HG02623 (cell line): ENCODE measurements at regions not wholly inside any gene's neighbourhood (a gene's known extent, or its start where the extent isn't known, plus 50 kb on each side); places are given as distances from the start of the nearest gene placed in this dataset.

Experiments
- ATAC-seq: cut with Tn5 transposase; IDR thresholded peaks from one replicate; pipeline ENCODE4 v1.9.1; 2021; ENCODE audit warnings: moderate library complexity; ENCODE audit not compliant: unreplicated experiment

- no peak for ATAC-seq
Measured at GRCh38 chr2:2876331-2877221, 501.0 kb downstream of the EIPR1 start.

- ATAC-seq: no peak
Measured at GRCh38 chr2:2875831-2876230, 501.8 kb downstream of the EIPR1 start.

DNA sequence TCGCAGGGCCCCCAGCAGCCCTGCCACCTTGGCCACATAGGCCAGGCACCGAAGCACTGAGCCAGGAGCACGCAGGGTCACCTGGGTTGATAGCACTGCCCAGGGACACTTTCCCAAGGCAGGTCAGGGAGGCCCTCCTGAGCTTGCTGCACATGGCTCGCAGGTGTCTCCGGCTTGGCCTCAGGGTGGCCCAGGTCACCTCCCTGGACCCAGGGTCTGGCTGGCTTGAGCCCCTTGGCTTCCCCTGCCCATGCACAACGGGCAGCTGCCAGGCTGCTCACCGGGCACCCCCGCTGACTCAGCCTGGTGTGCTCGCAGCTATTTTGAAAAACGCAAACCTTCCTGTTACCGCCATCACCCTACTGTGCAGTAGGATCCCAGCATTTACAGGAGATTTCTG, 502.3 kb downstream of the EIPR1 start:
- no peak for ATAC-seq

DNA sequence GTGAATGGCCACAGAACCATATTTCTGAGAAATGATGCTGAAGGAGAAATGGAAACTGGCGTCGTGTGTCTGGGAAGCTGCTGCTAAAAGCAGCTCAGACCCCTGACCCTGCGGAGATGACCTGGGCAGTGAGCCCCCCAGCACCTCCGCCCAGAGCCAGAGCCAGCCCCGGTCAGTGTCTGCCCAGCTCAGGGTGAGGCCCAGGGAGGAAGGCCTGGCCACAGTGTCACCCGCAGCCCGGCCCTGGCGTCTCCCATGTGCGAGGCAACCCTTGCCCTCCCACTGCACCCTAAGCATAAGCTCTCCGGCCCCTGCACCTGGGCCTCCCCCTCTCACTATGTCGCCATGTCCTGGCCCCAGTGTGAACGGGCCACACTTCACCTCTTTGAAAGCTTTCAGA, 502.8 kb downstream of the EIPR1 start:
- no peak for ATAC-seq

GRCh38 chr2:2874341-2874740, 503.3 kb downstream of the EIPR1 start:
- ATAC-seq: no peak

DNA sequence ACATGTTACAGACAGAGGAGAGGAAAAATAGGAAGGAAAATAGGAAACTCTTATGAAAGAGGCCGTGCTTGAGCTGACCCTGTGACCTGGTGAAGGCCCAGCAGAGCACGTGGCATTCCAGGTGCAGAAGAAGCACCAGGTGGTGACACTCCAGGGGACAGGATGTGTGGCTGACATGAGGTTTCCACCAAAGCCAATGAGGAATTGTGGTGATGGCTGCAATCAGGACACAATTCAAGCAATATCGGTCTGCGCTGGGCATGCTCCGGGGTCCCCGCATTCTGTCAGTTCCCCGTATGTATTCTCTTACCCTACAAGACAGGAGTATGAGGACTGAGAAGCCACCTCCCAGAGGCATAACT, 504.2 kb downstream of the EIPR1 start:
- no peak for ATAC-seq

DNA sequence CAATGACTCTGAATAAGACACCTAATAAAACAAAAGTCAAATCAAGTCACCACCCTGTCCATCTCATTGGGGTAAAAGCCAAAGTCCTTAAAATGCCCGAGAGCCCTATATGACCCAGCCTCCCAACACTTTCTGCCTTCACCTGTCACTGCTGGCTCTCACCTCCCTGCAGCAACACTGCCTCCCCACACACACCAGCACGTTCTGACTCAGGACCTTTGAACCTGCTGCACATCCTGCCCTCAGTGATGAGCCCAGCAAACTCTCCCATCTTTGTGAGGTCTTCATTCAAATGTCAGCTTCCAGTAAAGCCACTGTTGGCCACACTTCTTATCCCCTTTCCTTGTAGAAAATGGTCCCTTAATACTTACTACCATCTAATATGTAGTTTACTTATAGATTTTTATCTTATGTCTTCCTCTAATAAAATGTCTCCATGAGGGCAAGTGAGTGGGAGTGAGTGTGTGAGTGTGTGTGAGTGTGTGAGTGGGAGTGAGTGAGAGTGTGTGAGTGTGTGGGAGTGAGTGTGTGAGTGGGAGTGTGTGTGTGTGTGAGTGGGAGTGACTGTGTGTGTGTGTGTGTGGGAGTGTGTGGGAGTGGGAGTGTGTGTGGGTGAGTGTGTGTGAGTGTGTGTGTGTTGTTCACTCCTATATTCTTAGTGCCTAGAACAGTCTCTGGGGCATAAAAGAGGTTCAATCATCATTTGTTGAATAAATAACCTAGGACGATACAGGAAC, 504.7 kb downstream of the EIPR1 start:
- ATAC-seq: no peak

- no peak for ATAC-seq
Measured at GRCh38 chr2:2872309-2872617, 505.4 kb downstream of the EIPR1 start.

- ATAC-seq: no peak
Measured at GRCh38 chr2:2871480-2872308, 505.9 kb downstream of the EIPR1 start.

- ATAC-seq: no peak
Measured at GRCh38 chr2:2870106-2870505, 507.5 kb downstream of the EIPR1 start.

GRCh38 chr2:2869553-2869952, 508.1 kb downstream of the EIPR1 start:
- no peak for ATAC-seq

DNA sequence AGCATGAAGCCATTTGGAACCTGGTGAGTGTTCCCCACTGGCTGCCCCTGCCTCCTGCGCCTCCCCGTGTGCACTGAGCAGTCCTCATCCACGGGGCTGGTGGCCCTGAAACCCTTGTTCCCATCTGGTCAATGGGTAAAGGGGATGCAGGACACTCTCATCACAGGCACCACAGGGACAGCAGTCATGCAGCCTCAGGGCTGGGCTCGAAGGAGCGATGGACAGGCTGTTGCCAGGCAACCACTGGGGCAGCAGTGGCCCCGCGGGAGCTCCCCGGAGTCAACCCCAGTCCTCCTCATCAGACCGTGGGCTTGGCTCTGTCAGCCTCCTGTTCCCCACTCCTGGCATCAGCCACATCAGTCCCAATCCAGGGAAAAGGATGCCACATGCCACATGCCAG, 509.5 kb downstream of the EIPR1 start:
- ATAC-seq: no peak

DNA sequence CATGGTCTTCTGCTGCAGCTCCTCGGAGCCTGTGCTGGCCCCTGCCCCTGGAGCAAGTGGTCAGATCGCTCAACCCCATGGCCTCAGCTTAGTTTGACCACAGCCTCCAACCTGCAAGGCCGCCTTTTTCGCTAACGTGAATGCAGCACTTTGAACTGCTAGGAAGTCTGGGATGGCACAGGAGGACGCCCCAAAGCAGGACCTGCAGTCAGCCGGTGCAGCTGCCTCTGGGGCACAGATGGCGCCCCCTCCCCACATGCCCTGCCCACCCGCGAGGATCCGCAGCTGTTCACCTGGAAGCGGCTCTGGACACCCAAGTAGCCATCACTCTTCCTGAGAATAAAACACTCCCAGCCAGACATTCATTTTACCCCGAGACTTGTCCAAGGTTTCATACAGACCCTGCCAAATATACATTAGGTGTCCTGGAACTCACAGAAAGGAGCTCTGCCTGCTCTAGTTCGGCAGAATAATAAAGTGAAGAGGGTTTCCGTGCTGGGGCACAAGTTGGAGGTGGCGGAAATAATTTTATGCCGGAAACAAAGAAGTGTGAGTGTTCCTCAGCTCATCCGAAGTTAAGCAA, 510.1 kb downstream of the EIPR1 start:
- ATAC-seq: no peak

GRCh38 chr2:2866459-2866858, 511.2 kb downstream of the EIPR1 start:
- ATAC-seq: no peak

DNA sequence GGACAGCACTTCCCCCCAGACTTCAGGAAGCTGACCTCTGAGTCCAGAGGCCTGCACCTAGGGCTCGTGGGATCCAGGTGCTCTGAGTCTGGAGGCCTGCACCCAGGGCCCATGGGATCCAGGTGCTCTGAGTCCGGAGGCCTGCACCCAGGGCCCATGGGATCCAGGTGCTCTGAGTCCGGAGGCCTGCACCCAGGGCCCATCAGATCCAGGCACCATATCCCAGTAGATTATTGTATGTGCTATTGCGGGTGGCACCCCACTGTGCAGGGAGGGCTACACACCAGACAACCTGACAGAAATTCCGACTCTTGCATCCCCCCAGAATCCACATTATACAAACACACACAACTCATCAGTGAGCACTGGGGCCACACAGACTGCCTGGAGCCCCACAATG, 515.2 kb downstream of the EIPR1 start:
- ATAC-seq: no peak

DNA sequence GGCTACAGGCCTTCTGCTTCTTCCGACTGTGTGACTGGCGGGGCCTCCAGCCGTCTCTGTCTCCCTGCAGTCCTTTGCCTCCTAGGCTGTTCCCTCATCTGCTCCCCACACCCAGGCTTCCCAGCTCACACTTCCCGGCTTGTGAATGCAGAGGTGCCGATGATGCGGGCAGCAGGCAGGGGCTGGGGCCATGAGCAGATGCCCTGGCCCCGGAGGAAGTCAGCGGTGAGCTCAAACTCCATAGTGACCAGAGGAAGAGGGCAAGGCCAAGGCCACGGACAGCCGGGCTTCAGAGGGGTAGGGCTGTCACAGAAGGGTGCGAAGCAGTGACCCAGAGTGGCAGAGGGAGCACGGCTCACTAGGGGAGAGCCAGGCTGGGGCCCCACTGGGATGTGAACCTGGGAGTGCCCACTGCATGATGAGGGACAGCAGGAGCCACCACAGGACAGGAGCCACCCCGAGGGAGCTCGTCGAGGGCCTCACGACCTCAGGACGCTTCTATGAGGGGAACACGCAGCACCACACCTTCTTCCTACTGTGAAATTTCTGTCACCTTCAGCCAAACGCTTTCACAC, 515.9 kb downstream of the EIPR1 start:
- ATAC-seq: no peak

DNA sequence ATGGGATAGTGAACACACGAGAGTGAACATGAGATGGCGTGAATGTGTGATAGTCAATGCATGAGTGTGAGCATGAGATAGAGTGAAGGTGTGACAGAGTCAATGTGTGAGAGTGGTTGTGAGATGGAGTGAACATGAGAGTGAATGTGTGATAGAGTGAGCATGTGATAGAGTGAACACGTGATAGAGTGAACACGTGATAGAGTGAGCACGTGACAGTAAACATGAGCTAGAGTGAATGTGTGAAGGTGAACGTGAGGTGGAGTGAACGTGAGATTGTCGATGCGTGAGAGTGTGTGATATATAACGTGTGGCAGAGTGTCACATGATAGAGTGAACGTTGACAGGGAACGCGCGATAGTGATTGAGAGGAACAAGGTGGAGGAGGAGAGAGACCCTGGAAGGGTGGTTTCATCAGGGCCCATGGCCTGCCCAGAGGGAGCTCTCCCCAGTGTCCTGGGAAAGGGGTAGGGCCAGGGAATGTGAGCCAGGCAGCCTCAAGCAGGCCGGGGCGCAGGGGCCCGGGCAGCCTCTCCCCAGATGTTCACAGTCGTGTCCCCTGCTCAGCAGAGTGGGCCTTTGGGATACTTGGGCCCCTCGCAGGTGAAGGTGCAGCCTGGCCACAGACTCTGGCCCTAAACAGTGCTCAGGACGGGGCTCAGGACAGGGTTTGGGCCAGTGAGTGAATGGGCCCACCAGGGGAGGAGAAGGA, 516.9 kb downstream of the EIPR1 start:
- ATAC-seq: no peak

- no peak for ATAC-seq
Measured at GRCh38 chr2:2859732-2860131, 517.9 kb downstream of the EIPR1 start.

GRCh38 chr2:2859164-2859563, 518.5 kb downstream of the EIPR1 start:
- no peak for ATAC-seq

DNA sequence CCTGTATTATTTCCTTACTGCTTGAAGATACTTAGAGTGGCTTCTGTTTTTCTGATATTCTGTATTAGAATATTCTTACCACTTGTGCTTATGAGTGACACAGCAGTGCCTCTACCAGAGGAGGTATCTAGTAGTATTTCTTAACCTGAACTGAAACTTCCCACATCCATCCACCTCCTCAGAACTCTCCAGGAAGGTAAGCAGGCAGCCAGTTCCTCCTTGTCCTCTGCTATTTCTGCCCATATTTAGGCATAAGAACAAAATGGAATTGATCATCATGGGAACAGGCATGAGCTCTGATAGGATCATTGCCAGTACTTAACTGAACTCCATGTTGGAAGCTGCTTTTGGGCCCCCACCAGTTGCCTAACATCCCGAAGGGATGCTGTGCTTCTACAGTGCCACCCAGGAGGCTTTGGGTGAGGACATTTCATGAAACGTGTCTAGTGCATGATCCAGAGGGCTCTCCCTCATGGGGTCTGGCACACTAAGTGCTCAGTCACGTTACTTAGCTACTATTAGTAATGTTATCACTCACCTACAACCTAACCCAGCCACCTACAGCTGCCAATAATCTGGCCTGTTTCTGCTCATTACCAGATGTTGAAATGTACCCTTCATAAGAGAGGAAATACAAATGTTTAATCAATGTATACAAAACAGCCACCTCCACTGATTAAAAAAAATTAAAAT, 520.7 kb downstream of the EIPR1 start:
- ATAC-seq: no peak
